ENCODE measurements at regions not wholly inside any gene's neighbourhood (a gene's known extent, or its start where the extent isn't known, plus 50 kb on each side); places are given as distances from the start of the nearest gene placed in this dataset.
A peak's percentile ranks its signal among the peaks of the same experiment; 100 is the strongest.
"Not testable (repeated sequence)": the region's sequence is repeated elsewhere in the genome, so short reads cannot be mapped to it uniquely, and the experiment has no call there.

DNA sequence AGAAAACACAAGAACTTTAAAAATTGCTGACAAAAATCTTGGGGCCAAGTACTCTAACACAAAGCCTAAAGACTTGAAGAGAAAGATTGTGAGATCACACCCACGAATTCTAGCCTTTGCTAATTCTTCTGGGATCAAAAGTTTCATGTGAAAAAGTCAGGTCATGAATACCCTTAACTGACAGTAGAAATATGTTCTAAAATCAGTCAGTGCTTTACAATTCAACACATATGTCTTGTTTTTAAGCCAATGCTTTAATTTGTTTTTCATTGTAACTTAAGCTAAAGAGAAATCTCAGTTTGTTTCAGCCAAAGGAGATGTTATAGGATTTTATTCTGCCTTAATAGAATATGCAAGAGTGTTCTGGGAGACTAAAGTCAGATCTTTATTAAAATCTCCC, 78.2 kb upstream of the PLEKHG1 start:
- Histone ChIP-seq H3K27ac (replicated peaks) (no peak overlapping the region), H3K36me3 (no peaks in the 10 kb centered on the region), H3K9me3 (replicated peaks) (no peaks in the 10 kb centered on the region), H3K4me3 (no peak overlapping the region), H3K4me1 (peaks cover 6% of the 10 kb centered on the region), H3K27me3 (ENCODE audit: low read depth) (no peaks in the 10 kb centered on the region)
- intact Hi-C loops (cut with micrococcal nuclease): no loop called here
- DNase-seq: no peak
- TF ChIP-seq, protein P1, sequence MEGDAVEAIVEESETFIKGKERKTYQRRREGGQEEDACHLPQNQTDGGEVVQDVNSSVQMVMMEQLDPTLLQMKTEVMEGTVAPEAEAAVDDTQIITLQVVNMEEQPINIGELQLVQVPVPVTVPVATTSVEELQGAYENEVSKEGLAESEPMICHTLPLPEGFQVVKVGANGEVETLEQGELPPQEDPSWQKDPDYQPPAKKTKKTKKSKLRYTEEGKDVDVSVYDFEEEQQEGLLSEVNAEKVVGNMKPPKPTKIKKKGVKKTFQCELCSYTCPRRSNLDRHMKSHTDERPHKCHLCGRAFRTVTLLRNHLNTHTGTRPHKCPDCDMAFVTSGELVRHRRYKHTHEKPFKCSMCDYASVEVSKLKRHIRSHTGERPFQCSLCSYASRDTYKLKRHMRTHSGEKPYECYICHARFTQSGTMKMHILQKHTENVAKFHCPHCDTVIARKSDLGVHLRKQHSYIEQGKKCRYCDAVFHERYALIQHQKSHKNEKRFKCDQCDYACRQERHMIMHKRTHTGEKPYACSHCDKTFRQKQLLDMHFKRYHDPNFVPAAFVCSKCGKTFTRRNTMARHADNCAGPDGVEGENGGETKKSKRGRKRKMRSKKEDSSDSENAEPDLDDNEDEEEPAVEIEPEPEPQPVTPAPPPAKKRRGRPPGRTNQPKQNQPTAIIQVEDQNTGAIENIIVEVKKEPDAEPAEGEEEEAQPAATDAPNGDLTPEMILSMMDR (IDR thresholded peaks at IDR 0.05; ENCODE audit: borderline replicate concordance): no peak

DNA sequence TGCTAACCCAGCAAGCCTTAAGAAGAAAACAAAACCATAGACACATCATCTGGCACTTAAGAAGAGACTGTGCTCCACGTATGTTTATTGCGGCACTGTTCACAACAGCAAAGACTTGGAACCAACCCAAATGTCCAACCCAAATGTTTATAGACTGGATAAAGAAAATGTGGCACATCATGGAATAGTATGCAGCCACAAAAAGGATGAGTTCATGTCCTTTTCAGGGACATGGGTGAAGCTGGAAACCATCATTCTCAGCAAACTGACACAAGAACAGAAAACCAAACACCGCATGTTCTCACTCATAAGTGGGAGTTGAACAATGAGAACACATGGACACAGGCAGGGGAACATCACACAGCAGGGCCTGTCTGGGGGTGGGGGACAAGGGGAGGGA, 76.5 kb upstream of the PLEKHG1 start:
- H3K36me3 ChIP-seq; H3K4me3 ChIP-seq; intact Hi-C loops (cut with micrococcal nuclease); H3K27ac ChIP-seq (replicated peaks); DNase-seq; H3K27me3 ChIP-seq (ENCODE audit: low read depth); H3K9me3 ChIP-seq (replicated peaks): not testable (repeated sequence)
- H3K4me1 ChIP-seq: peaks cover 13% of the 10 kb centered on the region

DNA sequence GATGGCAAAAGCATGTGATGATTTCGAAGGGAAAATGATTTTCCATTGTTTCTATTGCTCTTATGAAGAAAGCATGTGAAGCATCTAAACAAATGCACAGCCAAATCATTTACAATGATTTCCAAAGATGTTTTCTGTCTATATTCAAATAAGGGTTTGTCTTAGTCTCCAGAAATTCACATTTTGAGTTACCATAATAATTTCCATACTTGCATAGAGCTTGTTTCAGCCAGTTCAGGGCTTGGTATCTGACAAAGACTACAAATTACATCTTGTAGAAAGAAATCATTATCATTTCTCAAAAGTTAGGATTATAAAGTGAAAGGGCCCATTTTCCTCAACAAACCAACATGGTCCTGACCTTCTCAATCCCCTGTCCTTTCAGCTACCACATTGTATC, 74.4 kb upstream of the PLEKHG1 start:
- DNase-seq: no peak
- Histone ChIP-seq H3K36me3 (no peaks in the 10 kb centered on the region), H3K4me3 (no peak overlapping the region), H3K27me3 (ENCODE audit: low read depth) (no peaks in the 10 kb centered on the region), H3K27ac (replicated peaks) (no peak overlapping the region), H3K9me3 (replicated peaks) (no peaks in the 10 kb centered on the region), H3K4me1 (peaks cover 22% of the 10 kb centered on the region)
- TF ChIP-seq, protein P1 (IDR thresholded peaks at IDR 0.05; ENCODE audit: borderline replicate concordance): no peak
- intact Hi-C loops (cut with micrococcal nuclease): no loop called here

DNA sequence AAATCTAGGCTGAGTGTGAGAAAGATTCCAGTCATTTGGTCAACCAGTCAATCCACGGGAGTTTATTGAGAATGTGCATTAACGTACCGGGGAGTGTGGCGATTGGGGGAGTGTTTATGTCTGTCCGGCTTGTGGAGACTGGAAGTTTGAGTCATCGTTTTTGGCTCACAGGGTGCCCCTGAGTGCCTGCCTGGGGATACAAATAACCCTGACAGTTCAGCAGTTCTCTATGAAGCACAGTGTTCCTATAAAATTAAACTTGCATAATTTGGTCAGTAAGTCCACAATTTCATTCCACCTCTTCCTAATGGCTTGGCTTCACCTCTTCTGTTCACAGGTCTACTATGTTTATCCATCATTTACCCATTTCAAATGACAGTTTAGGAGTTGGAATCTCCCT, 72.6 kb upstream of the PLEKHG1 start:
- Histone ChIP-seq H3K9me3 (replicated peaks) (no peaks in the 10 kb centered on the region), H3K36me3 (no peaks in the 10 kb centered on the region), H3K4me1 (peaks cover 15% of the 10 kb centered on the region), H3K4me3 (no peak overlapping the region), H3K27ac (replicated peaks) (no peak overlapping the region), H3K27me3 (ENCODE audit: low read depth) (no peaks in the 10 kb centered on the region)
- TF ChIP-seq, protein P1 (IDR thresholded peaks at IDR 0.05; ENCODE audit: borderline replicate concordance): no peak
- no peak for DNase-seq
- intact Hi-C loops (cut with micrococcal nuclease): no loop called here

DNA sequence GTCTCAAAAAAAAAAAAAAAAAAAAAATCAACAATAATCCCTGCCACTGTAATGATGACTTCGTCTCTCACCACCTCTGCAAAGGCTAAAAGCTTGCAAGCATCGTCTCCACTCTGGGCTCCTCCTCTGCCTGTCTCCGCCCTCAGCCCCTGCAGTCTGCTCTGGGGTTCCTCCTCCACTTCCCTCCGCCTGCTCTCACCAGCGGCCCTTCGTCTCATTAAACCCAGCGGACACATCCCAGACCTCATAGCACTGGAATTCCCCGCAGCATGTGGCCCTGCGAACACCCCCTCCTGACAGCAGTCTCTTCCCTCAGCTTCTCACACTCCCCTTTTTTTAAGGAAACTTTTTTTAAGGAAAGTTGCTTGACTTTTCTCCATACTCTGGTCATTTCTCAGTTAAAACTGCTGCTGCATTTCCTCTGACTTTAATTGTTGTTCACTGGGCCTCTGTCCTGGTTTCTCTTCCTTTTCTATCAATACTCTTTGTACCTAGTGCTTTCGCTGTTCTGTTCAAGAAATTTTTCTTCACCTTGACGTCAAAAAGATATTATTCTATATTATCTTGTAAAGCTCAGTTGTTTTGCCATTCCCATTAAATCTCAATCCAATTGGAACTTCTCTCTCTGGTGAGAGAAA, 70.9 kb upstream of the PLEKHG1 start:
- TF ChIP-seq, protein P1 (IDR thresholded peaks at IDR 0.05; ENCODE audit: borderline replicate concordance): no peak
- peak; percentile 53 for DNase-seq
- H3K4me3 ChIP-seq: no peak overlapping the region
- peaks cover 15% of the 10 kb centered on the region for H3K4me1 ChIP-seq
- intact Hi-C loops (cut with micrococcal nuclease): no loop called here
- peak overlapping the region; percentile 74 for H3K27ac ChIP-seq (replicated peaks)
- no peaks in the 10 kb centered on the region for H3K36me3 ChIP-seq
- H3K27me3 ChIP-seq (ENCODE audit: low read depth): no peaks in the 10 kb centered on the region
- no peaks in the 10 kb centered on the region for H3K9me3 ChIP-seq (replicated peaks)

DNA sequence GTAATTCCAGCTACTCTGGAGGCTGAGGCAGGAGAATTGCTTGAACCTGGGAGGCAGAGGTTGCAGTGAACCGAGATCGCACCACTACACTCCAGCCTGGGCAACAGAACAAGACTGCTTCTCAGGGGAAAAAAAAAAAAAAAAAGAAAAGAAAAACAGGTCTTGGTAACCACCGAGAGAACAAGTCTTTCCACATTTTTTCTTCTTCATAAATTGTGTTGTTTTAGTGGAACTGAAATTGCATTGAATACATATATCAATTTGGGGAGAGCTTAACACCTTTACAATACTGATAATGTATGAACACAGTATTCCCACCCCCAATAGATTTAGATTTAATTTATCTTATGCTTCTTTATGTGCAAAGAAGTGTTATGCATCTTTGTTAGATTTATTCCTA, 70.0 kb upstream of the PLEKHG1 start:
- H3K27ac ChIP-seq (replicated peaks): no peak overlapping the region
- H3K4me1 ChIP-seq: peaks cover 15% of the 10 kb centered on the region
- TF ChIP-seq, protein P1 (IDR thresholded peaks at IDR 0.05; ENCODE audit: borderline replicate concordance): no peak

More for the DNA sequence above, 70.0 kb upstream of the PLEKHG1 start:
- intact Hi-C loops (cut with micrococcal nuclease): no loop called here
- no peaks in the 10 kb centered on the region for H3K36me3 ChIP-seq
- no peaks in the 10 kb centered on the region for H3K27me3 ChIP-seq (ENCODE audit: low read depth)
- no peak overlapping the region for H3K4me3 ChIP-seq
- DNase-seq: no peak
- no peaks in the 10 kb centered on the region for H3K9me3 ChIP-seq (replicated peaks)
